ENCODE measurements at regions not wholly inside any gene's neighbourhood (a gene's known extent, or its start where the extent isn't known, plus 50 kb on each side); places are given as distances from the start of the nearest gene placed in this dataset.
A peak's percentile ranks its signal among the peaks of the same experiment; 100 is the strongest.

DNA sequence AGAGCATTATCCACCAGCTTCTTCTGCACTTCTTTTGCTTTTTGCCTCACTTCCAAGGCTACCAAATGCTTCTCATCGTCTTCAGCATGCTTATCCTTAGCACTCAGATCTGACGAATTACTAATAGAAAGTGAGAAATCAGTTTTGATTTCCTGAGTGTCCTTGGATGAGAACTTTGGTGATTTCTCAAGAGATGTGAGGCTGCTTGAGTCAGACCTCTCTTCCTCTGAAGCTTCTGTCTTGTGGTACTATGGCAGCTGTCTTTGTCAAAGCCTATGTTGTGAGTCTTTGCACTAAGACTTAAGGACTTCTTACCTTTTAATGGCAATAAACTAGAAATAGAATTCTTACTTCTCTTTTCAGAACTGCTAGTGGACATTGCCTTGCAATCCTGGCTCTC, 169.9 kb downstream of the CPE start:
- DNase-seq: no peak

DNA sequence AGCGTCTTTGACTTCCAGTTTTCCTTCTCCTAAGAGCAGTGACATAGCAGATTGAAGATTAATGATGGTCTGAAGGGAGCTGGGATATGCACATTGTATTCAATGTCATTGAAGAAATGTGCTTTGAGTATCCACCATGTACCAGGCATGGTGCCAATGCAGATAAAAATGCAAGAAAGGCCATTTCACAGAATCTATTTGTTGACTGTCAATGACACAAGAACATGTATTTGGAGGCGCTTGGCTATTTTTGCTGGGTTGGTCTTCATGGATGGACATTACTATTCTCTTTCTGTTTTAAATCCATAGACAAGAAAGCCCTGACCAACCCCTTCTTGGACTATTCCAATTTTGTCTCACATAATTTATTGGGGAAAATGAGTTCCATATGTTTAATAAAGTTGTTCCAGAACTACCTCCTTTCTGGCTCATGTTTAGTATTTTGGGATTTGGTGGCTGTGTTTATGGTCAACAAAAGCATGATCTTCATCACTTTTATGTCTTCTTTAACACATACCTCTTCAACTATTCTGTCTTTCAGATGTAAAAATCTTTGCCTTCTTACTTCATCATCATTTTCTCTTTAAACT, 174.5 kb downstream of the CPE start:
- DNase-seq: no peak

DNA sequence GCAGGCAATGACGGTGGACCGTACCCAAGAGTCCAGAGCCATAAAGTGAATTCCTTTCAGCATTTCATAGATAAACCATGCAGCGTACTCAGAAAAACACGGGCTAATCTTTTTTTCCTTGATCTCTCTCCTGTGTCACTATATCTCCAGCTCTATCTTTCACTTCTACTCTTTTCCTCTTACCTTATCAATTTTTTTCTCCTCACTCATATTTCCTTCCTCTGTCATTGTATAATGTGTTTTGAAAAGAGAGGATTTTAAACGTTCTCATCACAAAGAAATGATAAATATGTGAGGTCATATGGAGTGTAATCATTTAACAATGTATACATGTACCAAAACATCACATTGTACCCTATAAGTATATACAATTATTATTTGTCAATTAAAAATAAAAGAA, 176.5 kb downstream of the CPE start:
- DNase-seq: no peak

DNA sequence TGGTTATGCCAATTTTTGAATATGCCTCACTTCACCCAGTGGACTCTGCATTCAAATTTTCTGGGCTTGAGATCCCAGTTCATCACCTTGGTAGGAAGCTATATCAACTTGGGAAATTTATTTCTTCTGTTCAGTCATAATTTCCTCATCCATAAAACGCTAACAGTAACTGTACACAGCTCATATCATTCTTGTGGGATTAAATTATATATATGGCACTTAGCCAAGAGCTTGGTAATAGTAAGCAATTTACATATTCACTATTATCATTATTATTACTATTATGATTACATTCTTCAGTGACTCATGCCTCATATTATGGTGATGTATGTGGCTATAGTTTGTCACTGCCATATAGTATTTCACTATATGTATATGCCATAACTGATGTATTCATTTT, 177.6 kb downstream of the CPE start:
- DNase-seq: no peak

DNA sequence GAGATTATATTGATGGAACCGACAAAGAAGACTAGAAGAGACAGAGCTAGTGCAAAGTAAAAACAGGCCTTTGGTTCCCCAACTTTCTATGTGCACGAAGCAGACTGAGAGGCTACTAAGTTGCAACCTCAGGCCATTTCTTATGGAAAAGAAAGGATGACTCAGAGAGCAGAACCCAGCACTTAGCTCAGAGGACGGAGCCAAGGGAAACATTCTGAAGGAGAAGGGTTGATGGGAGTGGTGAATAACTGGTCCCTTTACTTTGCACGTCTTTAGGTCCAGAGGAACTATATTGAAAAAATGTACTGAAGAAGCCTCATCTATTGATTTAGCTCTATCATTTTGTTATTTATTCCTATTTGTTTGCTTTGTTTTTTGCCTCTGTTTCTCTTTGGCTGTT, 182.1 kb downstream of the CPE start:
- no peak for DNase-seq

DNA sequence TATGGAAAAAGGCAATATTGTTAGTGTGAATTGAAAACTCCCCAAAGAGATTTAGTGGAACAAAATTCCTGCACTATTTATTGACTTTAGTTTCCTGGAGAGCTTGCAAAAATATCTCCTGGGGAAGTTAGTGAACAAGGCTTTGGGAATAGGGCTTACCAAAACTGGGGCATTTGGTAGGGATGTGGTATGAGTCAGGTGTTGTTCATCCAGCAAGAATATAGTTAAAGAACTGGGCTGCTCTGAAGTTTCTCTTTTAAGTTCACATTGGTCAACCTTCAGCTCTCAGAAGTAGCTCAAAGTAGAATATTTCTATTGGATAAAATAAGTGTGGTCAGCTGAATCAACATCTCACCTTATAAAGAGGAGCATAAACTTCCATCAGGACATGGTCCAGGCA, 185.0 kb downstream of the CPE start:
- no peak for DNase-seq

DNA sequence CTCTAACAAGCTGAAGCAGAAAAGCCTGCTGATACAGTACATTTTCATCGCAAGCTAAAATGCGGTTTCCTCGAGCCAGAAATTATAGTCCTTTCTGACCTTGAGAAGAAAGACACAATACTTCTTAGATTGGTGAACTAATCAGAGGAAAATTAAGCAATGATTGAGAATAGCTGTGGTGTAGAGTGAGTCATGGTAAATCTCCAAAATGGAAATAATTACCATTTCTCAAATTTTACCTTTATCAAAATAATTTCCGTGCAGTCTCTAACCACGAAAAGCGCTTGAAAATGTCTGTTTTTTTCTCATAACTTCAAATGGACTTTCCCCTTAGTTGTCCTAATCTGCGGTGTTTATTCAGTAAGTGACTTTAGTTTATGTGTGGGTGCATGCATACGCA, 190.2 kb downstream of the CPE start:
- DNase-seq: no peak

DNA sequence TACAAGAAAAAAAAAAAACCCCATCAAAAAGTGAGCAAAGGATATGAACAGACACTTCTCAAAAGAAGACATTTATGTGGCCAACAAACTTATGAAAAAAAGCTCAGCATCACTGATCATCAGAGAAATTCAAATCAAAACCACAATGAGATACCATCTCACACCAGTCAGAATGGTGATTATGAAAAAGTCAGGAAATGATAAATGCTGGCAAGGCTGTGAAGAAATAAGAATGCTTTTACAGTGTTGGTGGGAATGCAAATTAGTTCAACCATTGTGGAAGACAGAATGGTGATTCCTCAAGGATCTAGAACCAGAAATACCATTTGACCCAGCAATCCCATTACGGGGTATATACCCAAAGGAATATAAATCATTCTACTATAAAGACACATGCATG, 192.7 kb downstream of the CPE start:
- DNase-seq: peak; percentile 2

DNA sequence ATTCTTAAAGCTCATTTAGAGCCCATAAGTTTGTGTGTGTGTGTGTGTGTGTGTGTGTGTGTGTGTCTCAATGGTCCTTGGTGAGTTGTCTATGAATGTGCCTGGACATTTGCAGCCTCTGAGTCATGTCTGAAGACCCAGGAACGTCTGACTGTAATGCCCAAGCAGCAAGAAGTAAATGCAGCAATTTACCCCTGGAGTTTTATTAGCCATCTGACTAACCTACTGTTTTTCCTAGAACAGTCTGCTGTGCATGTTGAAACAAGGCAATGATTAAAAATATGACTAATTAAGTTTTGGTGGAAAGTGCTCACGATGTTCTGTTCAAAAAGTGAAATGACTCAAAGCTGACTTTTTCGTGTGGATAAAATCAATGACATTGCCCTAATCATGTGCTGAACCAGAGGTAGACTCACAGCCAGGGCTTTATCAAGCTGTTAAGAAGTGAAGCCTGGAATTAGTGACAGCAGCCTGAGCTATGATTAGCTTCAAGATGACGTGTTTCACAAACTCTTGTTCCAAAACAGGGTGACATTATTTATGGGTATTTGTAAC, 201.6 kb downstream of the CPE start:
- DNase-seq: no peak

DNA sequence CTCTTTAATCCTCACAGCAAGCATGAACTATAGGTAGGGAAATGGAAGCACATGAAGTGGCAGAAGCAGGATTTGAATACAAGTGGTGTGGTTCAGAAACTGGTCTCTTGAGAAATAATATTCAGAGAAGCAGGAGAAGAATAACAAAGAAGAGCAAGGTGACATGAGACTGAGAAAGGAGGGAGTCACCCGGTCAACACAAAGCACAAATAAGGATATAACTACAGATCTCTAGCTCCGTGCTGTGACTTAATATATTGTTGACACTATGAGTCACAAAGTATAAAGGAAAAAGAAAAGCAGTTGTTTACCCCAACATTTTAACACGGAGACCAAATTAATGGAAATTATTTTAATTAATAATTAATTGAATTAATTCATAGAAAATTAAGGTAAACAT, 204.5 kb downstream of the CPE start:
- DNase-seq: no peak

DNA sequence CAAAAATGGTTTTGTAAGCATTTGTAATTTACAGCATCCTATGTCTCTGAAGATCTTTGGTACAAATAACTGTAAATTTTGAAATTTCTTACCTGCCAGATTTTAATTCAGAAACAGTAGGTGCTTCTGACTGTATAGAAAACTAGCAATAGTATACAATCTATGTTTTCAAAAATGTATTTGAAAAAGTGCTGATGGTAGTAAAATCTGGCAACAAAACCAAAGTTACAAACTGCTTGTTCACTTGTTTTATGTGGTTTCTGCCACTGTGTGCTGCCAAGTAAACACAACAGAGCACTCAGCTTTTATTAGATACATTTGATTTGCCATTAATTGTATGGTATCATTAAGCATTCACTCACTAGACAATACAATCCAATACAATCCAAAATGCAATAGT, 206.1 kb downstream of the CPE start:
- DNase-seq: no peak

DNA sequence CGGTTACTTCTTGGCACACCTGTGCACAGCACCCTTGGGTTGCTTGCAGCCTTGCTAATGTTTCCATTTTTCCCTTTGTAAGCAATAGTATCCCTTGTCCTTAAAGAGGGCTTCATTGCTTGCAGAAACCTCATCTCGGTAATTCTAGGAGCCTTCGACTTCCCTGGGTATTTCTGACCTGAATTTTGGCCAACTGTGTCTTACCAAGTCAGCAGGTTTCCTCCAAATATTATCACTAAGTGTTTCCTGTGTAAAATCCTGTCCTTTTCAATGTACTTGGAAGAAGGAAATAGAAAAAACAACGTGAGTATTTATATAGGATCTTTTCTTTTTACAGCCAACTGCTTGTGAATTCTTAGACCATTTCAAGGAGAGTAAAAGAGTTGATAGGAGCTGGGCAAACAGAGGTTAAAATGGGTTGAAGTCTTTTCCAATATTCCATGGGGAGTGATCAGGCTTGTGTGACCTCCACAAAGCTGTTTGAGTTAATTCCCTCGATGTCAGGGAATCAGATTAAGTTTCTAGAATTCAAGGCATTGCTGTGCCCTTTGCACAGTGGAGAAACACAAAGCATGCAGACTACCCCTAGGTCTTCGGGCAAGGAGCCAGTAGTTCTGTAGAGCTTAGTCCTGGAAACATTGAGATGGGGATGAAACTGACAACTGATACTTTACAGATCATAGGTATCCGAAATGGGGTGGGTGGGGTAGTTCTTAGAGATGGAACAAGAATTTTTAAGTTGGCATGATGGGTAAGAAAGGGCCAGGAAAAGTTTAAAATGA, 209.9 kb downstream of the CPE start:
- DNase-seq: no peak

DNA sequence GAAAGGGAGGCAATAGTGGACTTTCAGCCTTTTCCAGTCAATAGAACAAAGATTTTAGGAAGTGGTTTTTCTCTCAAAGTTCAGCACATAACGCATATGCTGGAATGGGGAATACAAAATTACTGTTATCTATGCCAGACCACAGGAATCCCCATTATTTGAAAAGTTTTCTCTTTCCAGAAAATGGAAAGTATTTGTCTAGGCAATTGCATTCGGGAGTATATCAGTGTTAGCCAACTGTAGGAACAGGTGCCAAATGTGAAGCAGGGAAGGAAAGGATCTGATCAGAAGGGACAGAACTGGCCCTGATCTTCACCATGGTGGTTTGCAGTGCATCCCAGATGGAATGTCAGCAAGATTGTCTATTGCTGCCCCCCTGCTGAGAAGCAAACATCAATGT, 213.6 kb downstream of the CPE start:
- DNase-seq: no peak

DNA sequence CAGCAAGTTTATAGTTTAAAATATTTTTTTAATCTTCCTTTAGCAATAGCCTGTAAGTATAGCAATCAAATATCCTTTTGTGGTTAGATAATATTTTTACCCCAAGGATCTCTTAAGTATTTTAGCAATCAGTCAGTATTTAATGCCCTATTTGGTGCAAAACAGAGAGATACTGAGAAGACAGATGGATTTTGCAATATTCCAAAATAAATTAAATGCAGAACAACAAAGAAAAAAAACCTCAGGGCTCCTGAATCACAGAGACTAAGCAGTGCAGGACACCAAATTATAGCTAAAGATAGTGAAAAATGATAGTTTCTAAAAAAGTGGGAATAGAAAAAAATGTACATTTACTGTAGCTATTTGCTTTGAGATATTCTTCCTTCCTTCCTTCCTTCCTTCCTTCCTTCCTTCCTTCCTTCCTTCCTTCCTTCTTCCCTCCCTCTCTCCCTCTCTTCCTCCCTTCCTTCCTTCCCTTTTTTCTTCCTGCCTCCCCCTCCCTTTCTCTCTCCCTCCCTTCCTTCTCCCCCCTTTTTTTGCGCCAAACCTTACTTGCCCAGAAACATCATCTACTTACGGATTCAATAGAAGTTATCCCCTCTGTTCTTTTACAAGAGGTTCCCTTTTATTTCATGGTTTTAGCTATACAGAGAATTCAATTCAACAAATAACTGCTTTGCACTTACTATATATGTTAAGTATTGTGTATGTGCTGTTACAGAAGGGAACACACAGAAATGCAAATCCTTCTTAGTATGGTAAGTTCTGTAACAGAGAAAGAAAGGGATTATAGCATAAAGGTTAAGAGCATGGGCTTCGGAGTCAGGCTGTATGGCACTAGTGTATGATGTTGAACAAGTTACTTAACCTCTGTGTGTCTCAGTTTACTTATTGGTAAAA, 219.0 kb downstream of the CPE start:
- DNase-seq: no peak

DNA sequence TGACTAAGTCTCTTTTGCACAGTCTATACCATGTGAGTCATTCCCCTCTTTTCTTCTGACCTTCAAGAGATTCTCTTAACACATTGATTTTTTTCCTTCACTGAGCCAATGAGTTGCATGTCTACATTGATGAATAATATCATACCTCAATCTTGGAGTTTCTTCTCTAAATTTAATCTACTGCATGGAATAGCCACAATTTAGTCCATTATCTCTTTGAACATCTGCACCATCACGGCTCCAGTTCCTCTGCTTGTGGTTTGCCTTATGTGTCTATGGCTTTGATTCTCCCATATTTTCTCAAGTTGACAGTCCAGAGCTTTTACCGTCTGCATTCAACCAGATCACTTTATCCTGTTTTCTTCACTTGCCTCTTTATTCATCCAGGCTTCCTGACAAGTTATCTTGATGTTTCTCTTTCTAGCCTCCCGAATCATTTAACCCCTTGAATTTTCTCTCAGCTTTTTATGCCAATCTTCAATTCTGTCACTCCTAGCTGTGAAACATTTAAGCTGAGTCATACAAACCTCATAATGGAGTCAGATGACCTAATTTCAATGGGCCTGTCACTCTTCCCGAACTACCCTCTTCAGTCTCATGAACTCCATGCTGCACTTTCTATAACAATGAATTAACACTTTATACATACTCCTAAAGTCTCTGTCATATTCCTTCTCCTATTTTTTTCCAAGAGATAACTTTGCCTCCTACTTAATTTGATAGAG, 222.3 kb downstream of the CPE start:
- DNase-seq: no peak

DNA sequence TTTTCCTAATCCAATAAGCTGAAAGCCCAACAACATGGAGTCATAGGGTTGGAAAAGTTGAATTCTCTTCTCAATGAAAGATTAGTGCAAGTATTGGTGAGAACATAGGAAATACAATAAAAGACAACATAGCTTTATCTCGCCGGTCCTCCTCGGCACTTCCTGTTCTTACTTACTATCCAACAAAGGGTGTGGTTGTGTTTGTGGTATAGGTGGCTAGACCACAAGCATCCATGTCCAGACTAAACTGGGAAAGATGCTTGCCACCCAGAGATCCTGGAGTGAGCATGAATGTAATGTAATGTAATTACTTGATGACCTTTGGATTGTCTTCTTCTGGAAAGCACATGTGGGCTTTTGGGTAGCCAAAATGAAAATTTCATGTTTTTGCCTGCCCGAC, 223.8 kb downstream of the CPE start:
- no peak for DNase-seq

DNA sequence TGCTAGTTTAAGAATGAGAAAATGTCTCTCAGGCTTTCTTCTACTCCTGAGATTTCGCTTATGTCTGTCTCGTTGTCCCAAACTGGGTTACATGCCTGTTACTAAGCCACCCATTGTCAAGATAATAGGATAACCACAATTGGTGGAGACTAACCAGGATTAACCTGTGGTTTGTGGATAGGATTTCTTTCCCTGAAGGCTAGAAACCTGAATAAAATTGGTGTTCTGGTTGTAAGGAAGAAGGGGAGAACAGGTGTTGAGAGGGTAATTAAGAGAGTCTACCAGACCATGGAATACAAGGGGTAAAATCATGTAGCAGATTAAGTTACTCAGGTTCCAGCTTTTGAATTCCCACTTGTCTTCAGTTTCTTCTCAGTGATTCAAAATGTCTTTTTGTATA, 225.4 kb downstream of the CPE start:
- DNase-seq: no peak

DNA sequence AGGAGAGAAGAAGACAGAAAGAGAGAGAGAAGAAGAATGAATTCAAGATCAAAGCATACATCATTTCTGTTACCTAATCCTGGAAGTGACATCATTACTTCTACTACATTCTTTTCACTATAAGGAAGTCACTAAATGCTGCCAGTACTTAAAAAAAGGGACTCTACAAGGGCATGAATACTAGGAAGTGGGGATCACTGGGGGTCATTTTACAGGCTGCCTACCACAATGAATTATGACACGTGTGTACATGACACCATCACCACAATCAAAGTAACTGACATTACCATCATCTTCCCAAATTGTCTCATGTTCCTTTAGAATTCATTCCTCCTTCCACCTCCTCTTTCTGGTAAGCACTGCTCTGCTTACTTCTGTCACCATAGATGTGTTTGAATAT, 227.0 kb downstream of the CPE start:
- DNase-seq: no peak

DNA sequence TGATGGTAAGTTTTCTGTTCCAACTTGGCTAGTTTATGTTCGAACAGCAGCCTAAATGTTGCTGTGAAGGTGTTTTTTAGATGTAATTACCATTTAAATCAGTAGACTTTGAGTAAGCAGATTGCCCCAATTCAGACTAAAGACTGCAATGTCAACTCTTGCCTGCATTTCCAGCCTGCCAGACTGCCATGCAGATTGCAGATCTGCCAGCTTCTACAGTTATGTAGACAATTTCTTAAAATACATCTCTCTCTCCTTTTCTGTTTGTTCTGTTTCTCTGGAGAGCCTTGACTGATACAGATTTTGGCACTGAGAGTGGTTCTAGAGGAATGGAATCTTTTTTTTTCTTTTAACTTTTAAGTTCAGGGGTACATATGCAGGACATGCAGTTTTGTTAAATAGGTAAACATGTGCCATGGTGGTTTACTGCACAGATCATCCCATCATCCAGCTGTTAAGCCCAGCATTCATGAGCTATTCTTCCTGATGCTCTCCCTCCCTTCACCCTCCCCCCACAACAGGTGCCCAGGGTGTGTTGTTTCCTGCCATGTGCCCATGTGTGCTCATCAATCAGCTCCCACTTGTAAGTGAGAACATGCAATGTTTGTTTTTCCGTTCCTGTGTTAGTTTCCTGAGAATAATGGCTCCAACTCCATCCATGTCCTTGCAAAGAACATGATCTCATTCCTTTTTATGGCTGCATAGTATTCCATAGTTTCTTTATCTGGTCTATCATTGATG, 227.8 kb downstream of the CPE start:
- DNase-seq: no peak

DNA sequence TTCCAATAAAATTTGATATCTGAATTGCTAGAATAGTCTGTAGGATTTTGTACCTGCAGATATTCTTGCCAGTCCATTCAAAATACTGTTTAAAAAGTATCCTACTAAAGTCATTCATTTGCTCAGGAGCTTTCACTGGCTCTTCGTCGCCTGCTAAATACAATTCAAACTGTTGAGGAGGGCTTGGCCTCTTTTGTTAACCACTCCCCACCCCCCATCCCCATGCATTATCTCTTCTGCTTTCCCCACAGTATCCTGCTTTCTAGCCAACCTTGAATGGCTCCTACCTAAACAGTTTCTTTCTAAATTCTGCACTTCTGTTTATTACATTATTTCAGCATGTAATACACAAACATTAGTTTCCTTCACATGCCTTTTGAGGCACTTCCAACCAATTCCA, 230.8 kb downstream of the CPE start:
- DNase-seq: no peak

DNA sequence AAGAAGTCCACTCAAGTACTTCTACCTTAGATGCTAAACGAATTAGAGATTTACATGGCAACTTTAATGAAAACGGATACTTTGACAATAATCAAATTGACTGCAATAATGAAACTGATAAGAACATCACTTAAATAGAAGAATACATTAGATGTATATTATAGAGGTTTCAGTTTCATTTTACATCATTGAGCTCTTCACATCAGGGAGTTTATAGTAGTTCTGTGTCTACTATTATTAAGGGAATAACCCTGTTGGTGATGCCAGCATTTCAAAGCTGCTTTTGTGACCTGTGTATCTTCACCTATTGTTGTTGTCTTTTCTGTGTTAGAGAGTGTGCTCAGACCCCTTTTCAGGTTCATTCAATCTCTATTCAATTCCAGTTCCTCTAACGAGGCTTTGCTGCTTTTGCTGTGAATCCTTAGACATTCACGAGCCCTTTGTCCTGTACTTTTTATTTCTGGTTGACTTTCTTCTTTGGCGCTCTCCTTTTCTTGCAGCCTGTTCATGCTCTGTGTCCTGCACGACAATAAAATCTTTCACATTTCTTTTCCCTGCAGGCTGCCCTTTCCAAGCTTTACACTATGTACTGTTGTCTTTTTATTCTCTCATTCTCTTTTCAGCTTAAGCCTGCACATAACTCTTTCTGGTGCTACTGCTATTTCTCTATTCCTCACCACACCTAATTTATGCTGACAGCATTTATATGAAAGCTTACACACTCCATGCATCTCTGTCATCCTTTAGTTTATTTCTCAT, 232.1 kb downstream of the CPE start:
- DNase-seq: no peak

DNA sequence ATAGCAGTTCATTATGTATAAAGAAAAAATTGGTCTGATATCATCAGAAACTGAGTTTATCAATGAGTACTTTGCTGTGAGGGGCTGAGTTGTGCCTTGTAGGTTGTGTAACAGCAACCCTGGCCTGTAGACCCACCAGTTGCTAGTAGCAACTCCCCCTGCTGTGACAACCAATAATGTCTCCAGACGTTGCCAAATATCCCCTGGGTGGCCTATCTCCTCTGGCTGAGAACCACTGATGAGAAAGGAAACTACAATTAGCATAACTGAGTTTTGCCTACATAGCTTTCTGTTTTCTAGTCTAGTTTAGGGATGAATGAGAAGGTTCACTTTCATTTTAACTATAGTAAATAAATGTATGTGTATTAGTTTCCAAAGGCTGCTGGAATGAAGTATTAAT, 234.1 kb downstream of the CPE start:
- DNase-seq: peak; percentile 35
